Tibial nerve (tissue), 4 donors: ENCODE measurements at regions not wholly inside any gene's neighbourhood (a gene's known extent, or its start where the extent isn't known, plus 50 kb on each side); places are given as distances from the start of the nearest gene placed in this dataset.

ENCODE experiments used
- DNase-seq, 2 donors: peaks; one replicate each; pipeline ENCODE4 v3.0.0-alpha.2; 2019; ENCODE audit warnings: low spot score in 2 of 2
- H3K27ac ChIP-seq, 4 donors: fragments of 200-600 bp; sonication (generic) in 3 of 4; one replicate each; pipeline ENCODE4 v1.5.1; 2017 to 2019; ENCODE audit warnings: mild to moderate bottlenecking in 1 of 4
- H3K27me3 ChIP-seq, 2 donors: fragments of 200-600 bp; sonication (generic) in 1 of 2; one replicate each; pipeline versions ENCODE4 v1.5.1 to v1.6.0; 2017 to 2019
- H3K36me3 ChIP-seq, 3 donors: fragments of 200-600 bp; sonication (generic); one replicate each; pipeline ENCODE4 v1.5.1; 2018 to 2019
- H3K4me1 ChIP-seq, 4 donors: fragments of 200-600 bp; sonication (generic) in 3 of 4; one replicate each; pipeline ENCODE4 v1.5.1; 2017 to 2019
- H3K4me3 ChIP-seq, 4 donors: fragments of 200-600 bp; sonication (generic) in 3 of 4; one replicate each; pipeline ENCODE4 v1.5.1; 2017 to 2019; ENCODE audit warnings: mild to moderate bottlenecking in 1 of 4, moderate library complexity in 1 of 4
- H3K9me3 ChIP-seq, 4 donors: fragments of 200-600 bp; sonication (generic) in 3 of 4; one replicate each; pipeline ENCODE4 v1.5.1; 2017 to 2019
- EP300 ChIP-seq, 2 donors: sonication (generic); formaldehyde crosslinking; IDR thresholded peaks; one replicate each; pipeline ENCODE4 v1.6.1; 2017; ENCODE audit warnings: antibody characterized with exemption in 2 of 2, mild to moderate bottlenecking in 1 of 2
- POLR2A ChIP-seq, 2 donors: fragments of 450-650 bp; IDR thresholded peaks; one replicate each; pipeline ENCODE4 v1.6.1; 2017; ENCODE audit warnings: antibody characterized with exemption in 2 of 2, mild to moderate bottlenecking in 2 of 2, moderate library complexity in 2 of 2
- WGBS, 2 donors: methylation state at CpG; one replicate each; pipeline ENCODE4 v1.1.5; 2018; 5-methylcytosine and 5-hydroxymethylcytosine counted together
- TF ChIP-seq, protein P1 (sequence below), 5 experiments: fragments of 200-600 bp in 3 of 5; fragments of 450-650 bp in 2 of 5; sonication (generic) in 3 of 5; IDR thresholded peaks; one replicate each; pipeline ENCODE4 v1.5.1; 2016 to 2019; ENCODE audit warnings: antibody characterized with exemption in 5 of 5, mild to moderate bottlenecking in 3 of 5, moderate library complexity in 2 of 5

DNA sequence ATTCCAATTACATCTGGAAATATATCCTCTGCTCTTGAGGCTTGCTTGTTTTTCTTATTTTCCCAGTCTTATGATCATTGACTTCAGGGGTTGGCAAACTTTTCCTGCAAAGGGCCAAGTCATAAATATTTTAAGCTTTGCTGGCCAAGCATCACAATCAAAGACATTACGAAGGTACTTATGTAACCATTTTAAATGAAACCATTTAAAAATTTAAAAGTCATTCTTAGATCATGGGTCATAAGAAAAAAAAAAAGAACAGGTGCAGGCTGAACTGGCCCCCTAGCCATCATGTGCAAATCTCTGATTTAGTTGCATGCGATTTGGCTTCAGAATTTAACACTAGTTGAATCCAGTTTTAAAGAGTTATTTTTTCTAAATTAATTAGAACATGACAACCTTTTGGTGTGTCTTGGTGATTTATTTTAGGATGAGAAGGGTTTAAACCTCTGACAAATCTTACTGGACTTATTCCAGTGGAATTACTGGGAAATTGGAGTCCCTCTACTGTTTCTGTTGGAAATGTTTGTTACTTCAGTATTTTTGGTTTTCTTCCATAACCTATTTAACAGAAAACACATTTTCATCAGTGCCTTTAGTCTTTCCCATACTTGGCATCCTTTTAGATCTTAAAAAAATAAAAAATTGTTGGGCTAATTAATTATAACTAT lies 148.1 kb downstream of the NHLRC3 start:
- peak overlapping the region in 1 of 4 donors; percentile 68 for H3K27ac ChIP-seq
- DNase-seq = peak in 1 of 2 donors; percentile 47

DNA sequence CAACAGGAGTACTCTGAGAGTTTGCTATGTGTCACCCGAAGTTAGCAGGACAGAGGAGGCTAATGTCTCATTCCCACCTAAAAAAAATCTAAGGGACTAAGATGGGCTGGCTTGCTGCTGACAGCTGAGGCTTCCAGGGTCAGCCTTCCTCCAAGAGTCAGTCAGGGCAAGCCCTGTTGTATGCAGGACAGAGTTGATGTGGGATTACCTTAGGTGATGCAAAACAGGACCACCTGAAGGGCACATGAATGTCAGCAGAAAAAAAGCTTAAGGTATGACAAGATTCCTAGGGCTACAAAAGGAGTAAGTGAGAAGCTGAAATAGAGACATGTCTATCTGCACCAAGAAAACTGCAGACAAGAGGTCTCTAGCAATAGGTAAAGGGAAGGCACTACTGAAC lies 151.5 kb downstream of the NHLRC3 start:
- DNase-seq = no peak
- 88 to 100% methylated on average over 1 of the region's 1 CpG for WGBS, 2 donors
- H3K36me3 ChIP-seq = no peaks in the 10 kb centered on the region
- TF ChIP-seq, protein P1, sequence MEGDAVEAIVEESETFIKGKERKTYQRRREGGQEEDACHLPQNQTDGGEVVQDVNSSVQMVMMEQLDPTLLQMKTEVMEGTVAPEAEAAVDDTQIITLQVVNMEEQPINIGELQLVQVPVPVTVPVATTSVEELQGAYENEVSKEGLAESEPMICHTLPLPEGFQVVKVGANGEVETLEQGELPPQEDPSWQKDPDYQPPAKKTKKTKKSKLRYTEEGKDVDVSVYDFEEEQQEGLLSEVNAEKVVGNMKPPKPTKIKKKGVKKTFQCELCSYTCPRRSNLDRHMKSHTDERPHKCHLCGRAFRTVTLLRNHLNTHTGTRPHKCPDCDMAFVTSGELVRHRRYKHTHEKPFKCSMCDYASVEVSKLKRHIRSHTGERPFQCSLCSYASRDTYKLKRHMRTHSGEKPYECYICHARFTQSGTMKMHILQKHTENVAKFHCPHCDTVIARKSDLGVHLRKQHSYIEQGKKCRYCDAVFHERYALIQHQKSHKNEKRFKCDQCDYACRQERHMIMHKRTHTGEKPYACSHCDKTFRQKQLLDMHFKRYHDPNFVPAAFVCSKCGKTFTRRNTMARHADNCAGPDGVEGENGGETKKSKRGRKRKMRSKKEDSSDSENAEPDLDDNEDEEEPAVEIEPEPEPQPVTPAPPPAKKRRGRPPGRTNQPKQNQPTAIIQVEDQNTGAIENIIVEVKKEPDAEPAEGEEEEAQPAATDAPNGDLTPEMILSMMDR (IDR thresholded peaks at IDR 0.05) = no peak
- H3K27ac ChIP-seq = no peak overlapping the region
- H3K4me3 ChIP-seq = no peak overlapping the region
- no peaks in the 10 kb centered on the region for H3K9me3 ChIP-seq
- H3K27me3 ChIP-seq = no peaks in the 10 kb centered on the region
- peaks cover 0 to 18% (median 6%) of the 10 kb centered on the region in 4 donors for H3K4me1 ChIP-seq

More for the DNA sequence above, 148.1 kb downstream of the NHLRC3 start:
- Histone ChIP-seq H3K27me3 (no peaks in the 10 kb centered on the region), H3K4me3 (no peak overlapping the region), H3K36me3 (no peaks in the 10 kb centered on the region), H3K9me3 (no peaks in the 10 kb centered on the region), H3K4me1 (peaks cover 0 to 20% (median 7%) of the 10 kb centered on the region in 4 donors)
- TF ChIP-seq EP300 (IDR thresholded peaks at IDR 0.05) = peak in 1 of 2 donors; percentile 73
- TF ChIP-seq, protein P1 (IDR thresholded peaks at IDR 0.05) = no peak
- 54 to 65% methylated on average over 2 of the region's 2 CpGs for WGBS, 2 donors

DNA sequence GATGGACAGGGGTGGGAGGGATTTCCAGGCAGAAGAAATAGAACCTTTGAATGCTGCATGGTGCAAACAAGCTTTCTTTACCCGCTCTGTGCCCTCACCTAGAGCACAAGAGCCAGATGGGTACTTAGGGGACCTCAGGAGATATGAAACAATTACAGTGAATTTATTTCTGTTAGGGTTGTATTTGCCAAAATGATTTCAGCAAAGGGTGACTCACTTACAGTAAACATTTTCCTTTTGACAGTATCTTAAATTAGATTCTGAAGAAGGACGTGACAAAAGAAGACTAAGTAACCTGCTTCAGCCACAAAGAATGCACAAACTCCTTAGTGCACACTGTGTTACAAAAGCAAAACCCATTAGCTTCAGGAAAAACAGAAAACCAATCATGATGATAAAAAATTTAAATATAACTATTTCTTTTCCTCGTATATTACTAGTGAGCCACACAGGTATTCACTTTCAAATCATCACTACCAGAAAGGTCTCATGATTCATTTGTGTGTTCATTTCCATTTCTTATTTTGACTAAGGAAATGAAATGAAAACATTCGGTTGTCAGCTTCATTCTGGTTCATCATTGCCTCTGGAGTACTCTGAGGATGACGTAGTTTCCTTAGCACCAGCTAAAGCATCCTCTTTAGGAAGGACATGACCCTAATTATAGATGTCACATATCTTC lies 158.8 kb downstream of the NHLRC3 start:
- no peak for TF ChIP-seq POLR2A (IDR thresholded peaks at IDR 0.05)
- H3K4me3 ChIP-seq = no peak overlapping the region
- 58 to 60% methylated on average over 5 of the region's 5 CpGs for WGBS, 2 donors
- no peak for DNase-seq
- no peaks in the 10 kb centered on the region for H3K4me1 ChIP-seq
- H3K9me3 ChIP-seq = no peaks in the 10 kb centered on the region
- H3K27me3 ChIP-seq = no peaks in the 10 kb centered on the region
- peak overlapping the region in 1 of 4 donors; percentile 16 for H3K27ac ChIP-seq
- H3K36me3 ChIP-seq = no peaks in the 10 kb centered on the region

DNA sequence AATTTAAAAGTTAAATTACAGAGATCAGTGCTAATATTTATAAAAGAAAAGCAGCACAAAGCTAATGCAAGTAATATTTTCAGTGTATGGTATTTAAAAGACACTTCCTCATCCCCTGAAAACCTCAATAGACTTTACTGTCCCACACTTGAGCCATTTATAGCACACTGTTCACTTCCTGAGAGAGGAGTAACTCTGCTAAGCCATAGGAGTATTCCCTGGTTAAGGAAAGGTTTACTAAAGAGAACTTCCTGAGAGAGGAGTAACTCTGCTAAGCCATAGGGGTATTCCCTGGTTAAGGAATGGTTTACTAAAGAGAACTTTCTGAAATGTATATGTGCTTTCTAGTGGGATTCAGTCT lies 159.4 kb downstream of the NHLRC3 start:
- Histone ChIP-seq H3K4me3 (no peak overlapping the region), H3K36me3 (no peaks in the 10 kb centered on the region), H3K4me1 (no peaks in the 10 kb centered on the region), H3K27ac (peak overlapping the region in 1 of 4 donors; percentile 16), H3K27me3 (no peaks in the 10 kb centered on the region), H3K9me3 (no peaks in the 10 kb centered on the region)
- no peak for DNase-seq
- TF ChIP-seq, protein P1 (IDR thresholded peaks at IDR 0.05) = no peak

DNA sequence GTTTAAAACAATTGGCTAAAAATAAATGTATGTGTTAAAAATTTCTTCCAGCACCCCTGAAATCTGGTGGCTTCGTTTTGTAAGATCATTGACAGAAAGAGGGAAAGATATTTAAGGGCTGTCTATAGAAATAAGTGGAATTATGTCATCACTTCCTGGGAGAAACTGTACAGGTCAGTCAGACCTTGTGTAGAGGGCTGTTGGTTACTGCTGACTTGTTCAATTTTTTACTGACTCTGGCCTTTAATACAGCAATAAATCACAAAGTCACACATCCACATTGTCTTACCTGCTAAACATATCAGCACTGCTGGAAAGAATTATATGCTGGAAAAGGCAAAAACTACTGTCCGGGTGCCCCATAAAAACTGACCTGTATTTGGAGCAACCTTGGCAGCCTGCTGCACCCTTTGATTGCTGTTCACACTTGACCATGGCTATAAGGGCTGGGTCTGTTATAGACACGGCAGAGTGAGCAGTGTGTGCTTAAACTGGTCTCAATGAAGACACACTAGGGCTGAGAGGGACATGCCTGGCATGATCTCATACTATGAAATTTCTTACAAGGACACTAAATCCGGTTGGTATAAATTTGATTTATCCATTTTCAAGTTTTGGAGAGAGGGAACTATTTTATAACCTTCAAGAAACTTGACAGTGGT lies 162.1 kb downstream of the NHLRC3 start:
- Histone ChIP-seq H3K9me3 (no peaks in the 10 kb centered on the region), H3K27me3 (no peaks in the 10 kb centered on the region), H3K36me3 (no peaks in the 10 kb centered on the region), H3K27ac (no peak overlapping the region), H3K4me3 (no peak overlapping the region), H3K4me1 (no peaks in the 10 kb centered on the region)
- no peak for DNase-seq
- TF ChIP-seq, protein P1 (IDR thresholded peaks at IDR 0.05) = no peak
- no peak for TF ChIP-seq EP300 (IDR thresholded peaks at IDR 0.05)
- TF ChIP-seq POLR2A (IDR thresholded peaks at IDR 0.05) = no peak
- WGBS, 2 donors = 68 to 73% methylated on average over 4 of the region's 4 CpGs
